HG03045 (cell line): ENCODE measurements at regions not wholly inside any gene's neighbourhood (a gene's known extent, or its start where the extent isn't known, plus 50 kb on each side); places are given as distances from the start of the nearest gene placed in this dataset.

ENCODE experiments used
- ATAC-seq: cut with Tn5 transposase; IDR thresholded peaks from one replicate; pipeline ENCODE4 v1.9.1; 2021; ENCODE audit warnings: mild to moderate bottlenecking, moderate library complexity; ENCODE audit not compliant: unreplicated experiment

DNA sequence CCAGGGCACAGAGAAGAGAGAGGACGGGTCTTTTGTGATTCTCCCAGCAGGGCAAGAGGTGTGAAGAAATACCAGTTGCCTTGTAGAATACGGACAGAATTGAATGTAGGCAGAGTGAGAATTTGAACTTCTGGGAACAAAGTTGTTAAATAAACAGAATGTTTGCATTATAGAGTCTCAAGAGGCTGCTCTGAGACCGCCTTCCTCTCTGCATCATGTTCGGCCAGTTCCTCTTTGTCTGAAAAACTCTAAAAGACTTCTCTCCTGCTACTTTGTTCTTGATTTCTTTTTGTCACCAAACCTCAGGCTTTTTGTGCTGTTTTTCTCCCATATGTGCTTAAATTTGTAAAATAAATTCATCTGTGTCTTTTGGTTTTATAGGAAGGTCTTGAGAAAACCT lies 256.4 kb downstream of the DLEU7 start:
- ATAC-seq = no peak

DNA sequence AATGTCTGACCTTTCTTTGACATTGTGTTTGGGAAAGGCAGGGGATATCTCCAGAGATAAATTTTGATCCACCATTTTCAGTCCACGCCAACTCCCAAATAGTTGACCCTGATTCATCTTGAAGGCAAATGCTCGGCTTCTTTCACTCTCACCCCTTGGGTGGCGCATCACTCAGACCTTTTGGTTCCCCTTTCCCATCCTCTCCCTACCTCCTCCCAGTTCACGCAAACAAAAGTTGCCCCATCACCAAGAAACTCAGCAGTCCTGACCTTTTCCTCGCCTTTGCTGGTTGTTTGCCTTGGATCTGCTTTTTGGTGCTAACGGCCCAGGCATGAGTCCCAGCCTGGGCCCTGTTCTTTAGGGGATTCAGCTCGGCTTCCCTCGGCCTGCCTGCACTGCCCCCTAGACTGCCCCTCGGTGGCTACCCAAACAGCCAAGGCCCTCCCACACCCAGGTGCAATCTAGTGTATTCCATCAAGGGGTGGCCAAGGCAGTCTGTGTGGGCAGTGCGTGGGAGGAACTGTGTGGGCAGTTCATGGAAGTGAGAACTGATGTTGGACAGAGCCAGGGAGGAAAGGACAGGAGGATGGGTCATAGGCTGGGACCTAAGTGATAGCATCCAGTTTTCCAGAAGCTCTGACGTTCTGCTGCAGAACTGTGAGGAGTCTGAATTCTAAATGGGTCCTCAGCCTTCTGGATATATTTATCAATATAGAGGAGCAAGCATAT lies 255.7 kb downstream of the DLEU7 start:
- ATAC-seq = no peak

DNA sequence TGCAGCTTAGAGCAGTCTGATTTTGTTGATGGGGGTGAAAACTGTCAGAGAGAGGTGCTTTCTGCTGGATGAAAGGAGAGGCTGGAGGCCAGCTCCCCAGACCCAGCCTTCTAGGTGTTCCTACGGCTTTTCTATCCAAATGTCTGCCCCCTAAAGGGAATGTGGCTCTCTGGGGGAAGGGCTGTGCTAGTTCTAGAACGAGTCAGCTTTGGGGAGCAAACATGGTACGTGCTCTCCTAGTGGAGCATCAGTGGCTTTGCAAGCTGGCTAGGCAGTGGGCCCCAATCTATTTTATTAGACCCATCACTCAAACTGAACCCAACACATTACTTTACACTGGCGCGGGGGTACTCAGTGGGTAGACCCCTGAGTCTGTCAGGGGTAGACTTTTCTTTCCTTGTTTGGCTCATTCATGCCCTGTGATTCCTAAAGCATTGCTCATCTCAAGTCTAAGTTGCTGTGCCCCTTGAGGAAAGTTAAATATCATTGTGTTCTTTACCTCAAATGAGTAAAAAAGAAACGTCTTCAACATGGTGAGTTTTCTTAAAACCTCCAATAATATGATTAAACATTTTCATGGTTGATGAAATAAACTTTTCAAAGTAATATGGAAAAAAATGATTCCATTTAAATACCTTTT lies 254.9 kb downstream of the DLEU7 start:
- no peak for ATAC-seq

DNA sequence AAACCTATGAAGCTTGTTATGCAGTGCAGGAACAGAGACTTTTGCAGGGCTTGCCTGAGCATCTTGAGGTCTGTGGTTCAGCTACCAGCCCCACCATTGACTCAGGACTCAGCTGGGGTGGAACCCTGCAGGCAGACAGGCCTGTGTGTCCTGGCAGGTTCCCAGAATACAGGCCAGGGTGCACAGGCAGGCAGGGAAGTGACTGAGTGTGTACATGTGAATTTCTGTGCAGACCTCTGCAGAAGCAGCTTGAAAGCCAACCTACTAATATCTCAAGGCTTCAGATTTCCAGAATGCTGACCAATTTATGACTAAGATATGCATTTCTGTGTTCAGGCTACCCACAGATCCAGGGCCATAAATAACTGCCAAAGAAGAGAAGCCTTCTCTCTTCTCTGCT lies 254.4 kb downstream of the DLEU7 start:
- ATAC-seq = no peak

DNA sequence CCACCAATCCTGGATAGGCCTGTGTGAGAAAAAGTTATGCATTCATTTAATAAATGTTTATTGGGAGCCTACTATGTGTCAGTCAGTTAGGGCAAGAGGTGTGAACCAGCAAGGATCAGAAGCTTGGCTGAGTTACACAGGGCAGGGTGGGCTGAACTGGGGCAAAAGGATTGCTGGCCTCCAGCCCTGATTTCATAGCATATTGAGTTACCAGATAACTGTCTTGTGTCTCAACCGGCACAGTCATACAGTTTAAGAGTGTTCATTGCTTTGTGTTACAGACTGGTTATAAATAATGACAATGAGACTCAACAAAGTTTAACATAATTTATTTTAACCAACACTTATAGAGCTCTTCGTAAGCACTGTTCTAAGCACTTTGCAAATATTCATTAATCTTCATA lies 253.8 kb downstream of the DLEU7 start:
- no peak for ATAC-seq

DNA sequence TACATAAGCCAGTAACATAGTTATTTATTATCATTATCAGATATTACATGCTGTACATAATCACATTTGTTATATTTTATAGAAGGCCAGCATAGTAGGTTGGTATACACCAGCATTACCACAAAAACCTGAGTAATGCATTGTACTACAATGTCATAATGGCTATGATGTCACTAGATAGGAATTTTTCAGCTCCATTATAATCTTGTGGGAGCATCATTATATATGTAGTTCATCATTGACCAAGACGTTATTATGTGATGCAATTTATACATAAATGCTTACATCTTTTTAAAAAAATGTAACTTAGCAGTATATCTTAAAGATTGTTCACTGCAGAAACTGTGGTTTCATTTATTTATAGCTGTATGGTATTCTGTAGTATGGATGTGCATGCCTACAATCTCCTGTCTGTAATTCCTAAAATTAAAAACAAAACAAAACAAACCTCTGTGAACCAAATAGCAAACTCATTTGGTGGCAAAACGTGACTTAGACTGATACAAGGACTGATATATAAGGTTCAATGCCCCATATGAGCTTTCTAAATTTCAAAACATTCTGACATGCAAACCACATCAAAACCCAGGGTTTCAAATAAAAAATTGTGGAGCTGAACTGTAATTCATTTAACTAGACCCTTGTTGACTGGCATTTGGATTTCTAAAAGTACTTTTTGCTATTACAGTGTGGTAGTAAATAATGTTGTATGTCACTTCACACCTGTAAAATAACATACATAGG lies 250.9 kb downstream of the DLEU7 start:
- no peak for ATAC-seq

DNA sequence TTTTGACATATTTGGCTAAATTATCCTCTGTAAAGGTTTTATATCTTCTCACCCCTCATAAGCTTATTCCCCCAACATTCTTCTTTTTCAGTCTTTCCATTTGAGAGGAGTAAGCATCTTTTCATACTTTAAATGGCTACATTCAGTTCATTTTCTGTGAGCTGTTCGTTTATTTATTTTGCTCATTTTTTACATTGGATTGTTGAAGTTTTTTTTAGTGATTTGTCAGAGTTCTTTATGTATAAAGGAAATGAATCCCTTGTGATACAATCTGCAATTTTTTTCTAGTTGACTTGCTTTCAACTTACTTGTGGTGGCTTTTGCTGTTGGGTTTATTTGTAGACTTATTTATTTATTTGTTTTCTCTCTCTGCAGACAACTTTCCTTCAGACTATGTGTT lies 250.3 kb downstream of the DLEU7 start:
- ATAC-seq = no peak

DNA sequence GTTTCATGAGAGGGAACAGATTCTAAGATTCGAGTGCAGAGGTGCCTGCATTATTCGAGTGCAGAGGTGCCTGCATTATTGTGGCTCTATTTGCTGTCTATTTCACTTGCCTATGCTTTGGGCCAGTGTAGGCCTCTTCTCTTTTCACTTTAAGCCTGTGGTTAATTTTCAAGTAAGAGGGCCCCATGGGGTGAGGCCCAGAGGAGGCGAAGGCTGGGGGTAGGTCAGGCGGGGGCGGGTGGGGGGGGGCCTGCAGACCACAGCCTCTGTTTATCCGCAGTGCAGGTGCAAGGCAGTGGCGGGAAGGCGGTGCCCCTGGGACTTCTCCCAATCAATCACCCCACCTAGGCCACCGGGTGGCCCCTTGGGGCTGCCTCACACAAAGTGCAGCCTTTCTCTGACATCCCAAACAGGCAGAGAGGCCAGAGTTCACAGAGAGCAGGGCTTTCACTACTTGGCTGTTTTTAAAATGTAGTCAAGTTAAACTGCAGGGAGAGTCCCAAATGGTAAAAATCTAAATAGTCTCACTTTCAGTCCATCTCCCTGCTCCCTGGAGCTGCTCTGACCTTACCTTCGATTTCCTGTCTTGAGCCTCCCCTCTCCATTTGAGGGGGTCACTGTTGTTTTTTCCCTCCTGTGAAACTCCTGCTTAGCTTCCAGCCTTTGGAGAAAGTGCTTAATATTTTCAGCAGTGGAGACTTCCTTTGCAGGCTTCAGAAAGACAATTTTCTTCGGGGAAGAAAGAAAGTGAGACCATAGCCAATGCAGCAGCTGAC lies 249.0 kb downstream of the DLEU7 start:
- peak; percentile 90 for ATAC-seq

DNA sequence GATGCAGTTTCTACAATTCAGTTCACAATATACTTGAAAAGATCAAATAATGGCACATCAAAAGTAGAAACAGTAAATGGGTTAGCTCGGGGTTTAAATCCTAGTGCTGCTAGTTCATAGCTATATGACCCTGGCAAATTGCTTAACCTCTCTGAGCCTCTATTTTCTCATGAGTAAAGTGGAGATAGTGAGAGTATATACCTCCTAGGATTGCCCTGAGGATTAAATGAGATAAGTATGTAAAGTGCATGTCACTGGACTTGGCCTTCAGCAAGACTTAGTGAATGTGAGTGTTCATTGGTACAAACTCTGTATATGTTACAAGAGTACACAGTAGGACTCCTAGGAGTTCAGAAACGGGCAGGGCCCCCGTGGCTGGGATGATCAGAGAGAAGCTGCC lies 248.3 kb downstream of the DLEU7 start:
- ATAC-seq = no peak

DNA sequence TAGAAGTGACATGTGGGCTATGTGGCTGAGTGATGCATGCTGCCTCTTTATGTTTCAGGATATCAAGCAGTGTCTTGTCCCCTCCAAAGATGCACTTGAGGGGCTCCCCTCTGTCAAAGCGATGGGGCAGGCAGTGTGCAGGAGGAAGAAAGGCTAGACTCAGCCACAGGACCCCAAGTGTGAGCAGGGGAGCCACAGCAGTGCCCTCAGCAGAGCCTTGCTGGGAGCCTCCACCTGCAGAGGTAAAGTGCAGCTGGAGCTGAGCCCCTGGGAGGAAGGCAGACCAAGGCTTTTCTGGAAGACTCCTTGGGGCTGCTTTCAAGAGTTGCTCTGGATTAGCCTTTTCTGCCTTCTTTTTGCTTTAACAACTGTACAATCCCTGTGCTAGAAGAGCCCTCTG lies 247.3 kb downstream of the DLEU7 start:
- no peak for ATAC-seq

DNA sequence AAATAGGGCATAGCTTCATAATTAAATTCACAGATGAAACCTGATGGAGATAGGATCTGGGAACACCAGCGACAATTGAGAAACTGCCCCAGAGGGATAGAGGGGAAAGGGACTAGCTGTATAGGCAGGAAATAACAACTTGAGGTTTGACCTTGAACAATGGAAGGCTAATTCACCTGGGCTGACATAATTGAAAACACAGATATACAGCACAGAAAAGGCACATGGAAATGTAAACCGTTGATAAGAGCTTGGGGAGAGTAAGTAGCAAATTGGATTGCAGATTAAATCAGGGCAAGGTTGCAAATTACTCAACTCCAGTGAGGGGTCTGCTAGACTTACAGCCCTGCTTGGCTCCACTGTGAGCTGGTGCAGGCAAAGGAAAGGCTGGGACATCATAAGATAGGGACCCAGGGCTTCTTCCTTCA lies 246.7 kb downstream of the DLEU7 start:
- ATAC-seq = no peak

DNA sequence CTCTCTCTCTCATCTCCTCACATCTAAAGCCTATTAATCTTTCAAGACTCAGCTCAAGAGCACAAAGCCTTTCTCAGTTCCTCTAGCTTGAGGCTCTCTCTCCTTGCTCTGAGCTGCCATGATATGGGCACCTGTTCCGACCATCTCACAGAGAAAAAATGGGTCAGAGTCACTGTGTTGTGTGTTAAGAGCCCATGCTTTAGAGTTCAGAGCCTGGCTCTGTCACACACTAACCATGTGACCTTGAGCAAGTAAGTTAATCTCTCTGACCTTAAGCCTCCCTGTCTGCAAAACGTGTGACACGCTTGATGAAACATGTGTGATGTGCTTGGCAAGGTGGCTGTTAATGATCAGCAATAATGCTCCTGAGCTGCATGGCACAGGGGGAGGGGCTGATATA lies 245.2 kb downstream of the DLEU7 start:
- ATAC-seq = no peak

DNA sequence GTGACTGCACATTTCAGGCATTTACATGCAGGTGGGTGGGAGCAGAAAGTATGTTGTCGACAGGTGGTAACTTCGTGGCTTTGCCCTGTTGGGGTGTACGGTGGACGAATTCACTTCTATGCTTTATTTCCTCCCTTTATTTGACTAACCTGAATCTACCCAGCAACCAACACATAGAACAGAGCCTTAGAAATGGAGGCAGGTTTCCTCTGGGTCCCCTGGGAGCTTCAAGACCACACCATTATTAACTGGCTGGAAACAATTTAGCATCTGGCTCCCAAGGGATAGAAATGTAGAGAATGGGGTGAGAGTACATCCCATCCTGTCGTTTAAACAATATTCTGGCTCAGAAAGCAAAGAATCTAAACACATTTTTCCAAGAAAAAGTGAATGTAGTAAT lies 244.4 kb downstream of the DLEU7 start:
- no peak for ATAC-seq

DNA sequence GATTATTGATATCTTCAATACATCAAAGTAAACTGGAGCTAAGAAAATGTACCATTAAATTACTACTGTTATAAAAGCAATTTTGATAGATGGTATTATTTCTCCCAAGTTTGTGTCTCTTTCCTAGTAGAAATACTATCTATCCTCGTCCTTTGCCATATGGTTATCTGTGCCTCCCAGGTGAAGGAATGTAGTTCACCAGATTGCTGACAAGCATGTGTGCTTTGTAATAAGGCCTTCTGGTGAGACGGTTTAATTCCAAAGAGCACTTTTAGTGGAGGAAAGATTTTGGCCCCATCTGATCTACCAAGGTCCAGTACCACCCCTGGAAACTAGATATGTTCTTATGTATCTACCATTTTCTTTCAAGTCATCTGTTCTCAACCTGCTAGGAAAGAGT lies 243.6 kb downstream of the DLEU7 start:
- ATAC-seq = no peak

DNA sequence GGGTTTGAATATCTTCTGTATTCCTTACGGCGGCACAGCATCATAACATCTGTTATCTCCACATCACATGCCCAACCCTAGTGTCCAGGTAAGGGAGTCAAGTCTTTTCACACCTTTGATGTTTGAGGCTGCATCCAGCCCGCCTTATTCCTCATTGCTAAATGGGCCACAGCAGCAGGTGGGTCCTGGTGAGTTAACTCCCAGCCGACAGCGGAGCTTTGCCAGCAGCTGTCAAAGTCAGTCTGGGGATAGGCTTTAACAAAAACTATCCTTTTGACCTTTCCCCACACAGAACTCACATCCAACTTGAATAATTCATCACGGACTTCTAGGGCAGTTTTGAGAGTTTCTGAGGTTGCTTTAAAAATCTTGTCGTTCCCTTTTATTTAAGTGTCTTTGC lies 235.1 kb downstream of the DLEU7 start:
- ATAC-seq = no peak

DNA sequence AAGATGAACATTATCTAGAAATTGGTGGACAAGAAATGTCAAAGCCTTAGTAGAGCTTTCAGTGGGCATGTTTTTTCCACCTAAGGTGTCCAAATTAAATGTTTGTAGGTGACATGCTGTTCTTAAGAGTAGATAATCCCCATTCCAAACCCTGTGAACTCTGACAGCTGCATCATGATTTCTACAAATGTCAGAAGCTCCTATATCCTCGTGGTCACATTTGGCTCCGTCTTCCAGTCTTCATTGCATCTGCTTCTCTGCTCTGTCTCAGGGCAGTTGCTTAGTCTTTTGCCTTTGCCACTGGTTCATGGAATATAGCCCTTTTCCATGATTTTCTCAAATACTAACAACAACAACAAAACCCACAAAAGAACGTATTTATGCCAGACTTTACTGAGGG lies 234.5 kb downstream of the DLEU7 start:
- ATAC-seq = no peak

DNA sequence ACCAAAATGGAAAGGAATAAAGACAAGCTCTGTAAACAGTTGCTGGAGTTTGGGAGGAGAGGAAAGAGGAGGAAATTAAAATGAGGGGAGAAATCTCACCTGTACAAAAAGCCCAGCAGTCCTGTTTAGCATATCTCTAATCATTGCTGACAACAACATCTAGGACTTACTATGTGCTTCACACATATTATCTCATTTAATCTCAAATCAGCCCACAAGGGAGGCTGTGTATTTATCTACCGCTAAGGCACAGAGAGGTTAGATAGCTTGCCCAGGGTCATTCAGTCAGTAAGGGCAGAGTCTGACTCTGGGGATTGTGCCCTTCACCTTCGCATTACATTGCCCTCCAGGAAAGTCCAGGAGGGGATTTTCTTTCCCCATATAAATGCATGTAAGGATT lies 233.3 kb downstream of the DLEU7 start:
- ATAC-seq = no peak

DNA sequence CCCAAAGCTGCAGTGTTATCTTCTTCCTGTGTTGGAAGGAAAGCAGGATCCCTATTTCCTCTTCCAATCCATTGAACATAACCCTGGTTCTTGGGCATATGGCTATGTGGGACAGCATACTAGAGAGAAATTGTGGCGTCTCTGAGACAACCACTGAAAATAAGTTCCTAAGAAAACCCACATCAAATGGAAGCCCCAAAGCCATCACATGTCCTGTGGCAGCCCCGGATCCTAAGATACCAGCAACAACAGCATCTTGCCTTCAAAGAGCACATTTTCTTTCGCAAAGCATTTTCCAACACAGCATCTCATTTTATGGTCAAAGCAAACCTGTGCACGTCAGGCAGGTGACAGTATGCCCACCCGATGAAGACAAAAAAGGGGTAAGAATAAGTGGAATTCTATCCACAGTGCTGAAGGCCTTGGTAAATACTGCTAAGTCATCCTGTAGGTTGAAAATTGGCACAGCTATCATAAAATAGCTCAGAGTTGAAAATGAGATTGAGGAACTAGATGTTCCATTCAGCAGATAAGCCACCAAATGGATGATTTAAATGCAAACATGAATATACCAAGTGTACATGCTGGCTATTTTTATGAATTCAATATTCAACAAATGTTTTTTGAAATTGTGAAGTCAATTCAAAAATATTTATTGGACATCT lies 232.2 kb downstream of the DLEU7 start:
- no peak for ATAC-seq

DNA sequence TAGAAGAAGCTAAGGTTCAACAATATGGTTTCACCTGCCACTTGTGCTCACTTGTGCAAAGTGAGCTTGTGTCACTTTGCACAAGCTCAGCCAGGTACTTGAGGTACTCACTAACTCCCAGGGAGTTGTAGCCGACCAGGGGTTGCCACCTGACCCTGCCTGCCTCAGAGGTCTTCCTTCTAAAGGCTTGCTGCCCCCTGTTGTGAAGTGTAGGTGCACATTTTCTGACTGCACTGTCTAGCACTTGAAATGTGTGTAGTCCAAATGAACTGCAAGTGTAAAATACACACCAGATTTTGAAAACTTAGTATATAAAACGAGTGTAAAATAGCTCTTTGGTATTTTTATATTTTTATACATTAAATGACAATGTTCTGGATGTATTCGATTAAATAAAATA lies 230.8 kb downstream of the DLEU7 start:
- no peak for ATAC-seq

DNA sequence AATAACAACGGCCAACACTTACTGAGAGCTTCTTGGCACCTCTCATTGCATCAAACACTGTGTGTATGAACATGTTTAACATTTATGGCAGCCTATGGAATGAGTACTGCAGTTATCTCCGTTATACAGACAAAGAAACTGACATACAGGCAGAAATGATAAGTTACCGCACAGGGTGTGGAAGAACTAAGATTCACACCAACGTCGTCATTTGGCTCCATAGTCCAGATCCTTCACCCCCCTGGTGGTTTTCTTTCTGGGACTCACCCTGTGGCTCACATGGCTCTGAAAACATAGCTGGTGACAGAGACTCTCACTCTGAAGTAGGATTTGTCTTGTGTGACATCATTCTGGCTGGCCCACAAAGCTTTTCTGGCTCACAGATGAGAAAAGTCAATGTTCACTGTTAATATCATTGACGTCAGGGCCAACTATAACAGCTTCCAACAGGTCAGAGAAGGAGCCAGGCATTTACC lies 230.1 kb downstream of the DLEU7 start:
- ATAC-seq = no peak

DNA sequence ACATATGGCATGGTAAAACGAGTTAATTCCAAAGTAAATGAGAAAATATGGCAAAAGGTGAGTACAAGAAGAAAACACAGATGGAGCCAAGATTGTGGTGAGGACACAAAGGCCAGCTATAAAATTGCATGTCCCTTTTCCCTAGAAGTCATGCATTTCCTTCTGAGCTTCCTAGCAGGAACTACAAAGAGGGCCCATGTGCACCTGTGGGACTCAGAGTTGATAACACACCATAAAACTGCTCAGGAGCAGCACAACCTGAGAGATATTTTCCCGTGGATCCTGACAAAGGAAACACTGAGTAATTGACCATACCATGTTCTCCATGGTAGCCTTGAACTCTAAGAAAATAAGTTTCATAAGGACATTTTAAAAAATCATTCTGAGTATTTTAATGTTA lies 228.3 kb downstream of the DLEU7 start:
- no peak for ATAC-seq
